Right atrium auricular region (tissue), 2 donors: ENCODE measurements at regions not wholly inside any gene's neighbourhood (a gene's known extent, or its start where the extent isn't known, plus 50 kb on each side); places are given as distances from the start of the nearest gene placed in this dataset.

Experiments
- DNase-seq: peaks from one replicate; pipeline ENCODE4 v3.0.0-alpha.2; 2019; ENCODE audit warnings: low spot score
- H3K27ac ChIP-seq, 2 donors: fragments of 200-600 bp; sonication (generic); 1 replicate in 1 of 2; 2 replicates in 1 of 2; pipeline ENCODE4 v1.5.1; 2016 to 2019
- H3K27me3 ChIP-seq, 2 donors: fragments of 200-600 bp; sonication (generic); one replicate each; pipeline versions ENCODE4 v1.5.1 to v1.6.0; 2017 to 2019
- H3K36me3 ChIP-seq: fragments of 200-600 bp; sonication (generic); one replicate; pipeline ENCODE4 v1.5.1; 2016
- H3K4me1 ChIP-seq, 2 donors: fragments of 200-600 bp; sonication (generic); one replicate each; pipeline versions ENCODE4 v1.5.1 to v1.6.0; 2017 to 2019
- H3K4me3 ChIP-seq, 2 donors: fragments of 200-600 bp; sonication (generic); 1 replicate in 1 of 2; 2 replicates in 1 of 2; pipeline ENCODE4 v1.5.1; 2017 to 2019; ENCODE audit warnings: mild to moderate bottlenecking in 1 of 2, moderate library complexity in 1 of 2
- H3K9me3 ChIP-seq, 2 donors: fragments of 200-600 bp; sonication (generic); one replicate each; pipeline ENCODE4 v1.5.1; 2019
- TF ChIP-seq, protein P1 (sequence below), 2 donors: fragments of 200-600 bp; sonication (generic); IDR thresholded peaks; one replicate each; pipeline ENCODE4 v1.5.1; 2019; ENCODE audit warnings: antibody characterized with exemption in 2 of 2

GRCh38 chr12:107326237-107326636 lies 232.9 kb upstream of the CRY1 start:
- H3K36me3 ChIP-seq: no peaks in the 10 kb centered on the region
- no peak overlapping the region for H3K27ac ChIP-seq
- no peak for DNase-seq
- H3K4me3 ChIP-seq: no peak overlapping the region
- no peaks in the 10 kb centered on the region for H3K27me3 ChIP-seq
- peaks cover 0 to 2% of the 10 kb centered on the region in 2 donors for H3K4me1 ChIP-seq
- H3K9me3 ChIP-seq: no peaks in the 10 kb centered on the region
- TF ChIP-seq, protein P1, sequence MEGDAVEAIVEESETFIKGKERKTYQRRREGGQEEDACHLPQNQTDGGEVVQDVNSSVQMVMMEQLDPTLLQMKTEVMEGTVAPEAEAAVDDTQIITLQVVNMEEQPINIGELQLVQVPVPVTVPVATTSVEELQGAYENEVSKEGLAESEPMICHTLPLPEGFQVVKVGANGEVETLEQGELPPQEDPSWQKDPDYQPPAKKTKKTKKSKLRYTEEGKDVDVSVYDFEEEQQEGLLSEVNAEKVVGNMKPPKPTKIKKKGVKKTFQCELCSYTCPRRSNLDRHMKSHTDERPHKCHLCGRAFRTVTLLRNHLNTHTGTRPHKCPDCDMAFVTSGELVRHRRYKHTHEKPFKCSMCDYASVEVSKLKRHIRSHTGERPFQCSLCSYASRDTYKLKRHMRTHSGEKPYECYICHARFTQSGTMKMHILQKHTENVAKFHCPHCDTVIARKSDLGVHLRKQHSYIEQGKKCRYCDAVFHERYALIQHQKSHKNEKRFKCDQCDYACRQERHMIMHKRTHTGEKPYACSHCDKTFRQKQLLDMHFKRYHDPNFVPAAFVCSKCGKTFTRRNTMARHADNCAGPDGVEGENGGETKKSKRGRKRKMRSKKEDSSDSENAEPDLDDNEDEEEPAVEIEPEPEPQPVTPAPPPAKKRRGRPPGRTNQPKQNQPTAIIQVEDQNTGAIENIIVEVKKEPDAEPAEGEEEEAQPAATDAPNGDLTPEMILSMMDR (IDR thresholded peaks at IDR 0.05): no peak

DNA sequence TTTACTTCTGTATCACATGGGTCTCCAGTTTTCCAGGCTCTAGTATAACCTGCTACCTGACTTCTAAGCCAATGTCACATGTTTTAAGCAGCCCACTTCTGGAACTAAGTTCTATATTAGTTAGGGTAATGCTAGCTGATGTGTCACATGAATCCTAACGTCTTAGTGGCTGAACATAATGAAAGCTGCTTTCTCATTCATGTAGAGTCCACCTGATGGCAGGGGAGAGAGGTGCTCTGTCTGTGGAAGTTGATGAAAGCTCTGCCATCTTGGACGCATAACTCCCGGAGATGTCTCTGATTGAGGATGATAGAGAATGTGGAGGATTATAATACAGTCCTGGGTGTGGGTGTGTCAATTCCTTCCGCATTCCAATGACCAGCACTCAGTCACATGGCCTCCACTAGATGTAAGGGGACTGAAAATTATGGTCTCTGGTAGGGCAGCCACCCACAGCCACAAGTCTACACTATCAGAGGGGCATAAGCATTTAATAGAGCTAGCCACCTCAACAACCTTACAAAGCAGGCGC lies 234.4 kb upstream of the CRY1 start:
- Histone ChIP-seq H3K4me3 (no peak overlapping the region), H3K4me1 (no peaks in the 10 kb centered on the region), H3K9me3 (no peaks in the 10 kb centered on the region), H3K27me3 (no peaks in the 10 kb centered on the region), H3K27ac (no peak overlapping the region), H3K36me3 (no peaks in the 10 kb centered on the region)
- DNase-seq: no peak
- TF ChIP-seq, protein P1 (IDR thresholded peaks at IDR 0.05): no peak

DNA sequence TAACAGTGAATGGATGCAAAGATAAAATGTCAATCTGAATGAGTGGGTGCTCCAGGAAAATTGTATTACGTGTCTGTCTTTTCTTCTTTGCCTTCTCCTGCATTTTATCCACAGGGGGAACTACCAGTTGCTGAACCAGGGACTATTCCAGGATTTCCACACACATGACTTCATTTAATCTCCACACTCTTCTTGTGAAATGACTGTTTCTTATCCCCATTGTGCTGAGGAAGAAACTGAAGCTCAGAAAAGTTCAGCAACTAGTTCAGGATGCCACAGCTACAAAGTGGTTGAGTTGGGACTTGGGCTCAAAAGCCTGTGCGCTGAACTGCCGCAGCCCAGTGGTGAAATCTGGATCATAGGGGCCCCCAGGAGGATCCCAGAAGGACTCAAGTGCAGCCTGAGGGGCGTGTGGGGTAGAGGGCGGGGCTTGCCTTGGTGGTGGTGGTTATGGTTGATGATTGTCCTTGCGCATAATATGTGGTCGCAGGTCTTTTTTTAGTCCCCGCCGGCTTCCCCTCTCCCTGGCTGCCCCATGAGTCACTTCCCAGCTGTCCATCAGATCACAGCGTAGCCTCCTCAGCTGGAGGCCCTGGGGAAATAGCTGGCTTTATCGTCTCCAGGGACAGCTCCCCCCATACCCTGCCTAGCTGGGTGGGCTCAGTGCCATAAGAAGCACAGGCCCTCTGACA lies 235.2 kb upstream of the CRY1 start:
- DNase-seq: no peak
- TF ChIP-seq, protein P1 (IDR thresholded peaks at IDR 0.05): no peak
- H3K27me3 ChIP-seq: no peaks in the 10 kb centered on the region

GRCh38 chr12:107329569-107330324 lies 236.4 kb upstream of the CRY1 start:
- TF ChIP-seq, protein P1 (IDR thresholded peaks at IDR 0.05): no peak
- Histone ChIP-seq H3K4me3 (no peak overlapping the region), H3K27ac (no peak overlapping the region), H3K9me3 (no peaks in the 10 kb centered on the region), H3K4me1 (no peaks in the 10 kb centered on the region), H3K27me3 (no peaks in the 10 kb centered on the region), H3K36me3 (no peaks in the 10 kb centered on the region)
- DNase-seq: no peak

More for the DNA sequence above, 235.2 kb upstream of the CRY1 start:
- Histone ChIP-seq H3K9me3 (no peaks in the 10 kb centered on the region), H3K27ac (no peak overlapping the region), H3K4me3 (no peak overlapping the region), H3K36me3 (no peaks in the 10 kb centered on the region), H3K4me1 (no peaks in the 10 kb centered on the region)

- H3K27ac ChIP-seq: no peak overlapping the region
- H3K9me3 ChIP-seq: no peaks in the 10 kb centered on the region
- no peaks in the 10 kb centered on the region for H3K4me1 ChIP-seq
- TF ChIP-seq, protein P1 (IDR thresholded peaks at IDR 0.05): no peak
- no peaks in the 10 kb centered on the region for H3K36me3 ChIP-seq
- no peaks in the 10 kb centered on the region for H3K27me3 ChIP-seq
- H3K4me3 ChIP-seq: no peak overlapping the region
- no peak for DNase-seq
These were observed 237.6 kb upstream of the CRY1 start for GRCh38 chr12:107330831-107331431.
